H9 (cell line): ENCODE measurements at regions not wholly inside any gene's neighbourhood (a gene's known extent, or its start where the extent isn't known, plus 50 kb on each side); places are given as distances from the start of the nearest gene placed in this dataset.

Experiments used
- DNase-seq: peaks from one replicate; pipeline ENCODE4 v3.0.0-alpha.2; 2017
- H2AFZ ChIP-seq: one replicate; pipeline ENCODE4 v1.6.1; 2013; ENCODE audit warnings: mild to moderate bottlenecking, low read length, control low read depth, moderate library complexity
- H2AK5ac ChIP-seq: 2 replicates; pipeline ENCODE4 v1.6.1; 2013; ENCODE audit warnings: low read length, control low read depth, mixed read lengths; ENCODE audit not compliant: insufficient read length
- H2BK120ac ChIP-seq: one replicate; pipeline ENCODE4 v1.6.1; 2013; ENCODE audit warnings: low read depth, mild to moderate bottlenecking, low read length, control low read depth, inconsistent platforms; ENCODE audit not compliant: poor library complexity, severe bottlenecking
- H2BK12ac ChIP-seq: 2 replicates; pipeline ENCODE4 v1.6.1; 2013; ENCODE audit warnings: low read length, control low read depth, mixed read lengths, low read depth; ENCODE audit not compliant: insufficient read length
- H2BK15ac ChIP-seq: 2 replicates; pipeline ENCODE4 v1.6.1; 2013; ENCODE audit warnings: low read depth, low read length, control low read depth
- H2BK20ac ChIP-seq: one replicate; pipeline ENCODE4 v1.6.1; 2013; ENCODE audit warnings: low read depth, mild to moderate bottlenecking, low read length, control low read depth, inconsistent platforms; ENCODE audit not compliant: poor library complexity, severe bottlenecking
- H2BK5ac ChIP-seq: 2 replicates; pipeline ENCODE4 v1.6.1; 2013; ENCODE audit warnings: low read length, control low read depth, mixed read lengths; ENCODE audit not compliant: insufficient read length
- H3K14ac ChIP-seq: 2 replicates; pipeline ENCODE4 v1.6.1; 2013; ENCODE audit warnings: low read length, control low read depth; ENCODE audit not compliant: insufficient read depth
- H3K18ac ChIP-seq: 2 replicates; pipeline ENCODE4 v1.6.1; 2013; ENCODE audit warnings: low read depth, mild to moderate bottlenecking, mixed read lengths, low read length, control low read depth; ENCODE audit not compliant: insufficient read length
- H3K23ac ChIP-seq: 2 replicates; pipeline ENCODE4 v1.6.1; 2013; ENCODE audit warnings: low read length, control low read depth, mixed read lengths, low read depth; ENCODE audit not compliant: insufficient read length
- H3K23me2 ChIP-seq: 2 replicates; pipeline ENCODE4 v1.6.1; 2013; ENCODE audit warnings: low read depth, mild to moderate bottlenecking, mixed read lengths, low read length, control low read depth; ENCODE audit not compliant: insufficient read length, poor library complexity, severe bottlenecking
- H3K27ac ChIP-seq: 2 replicates; pipeline ENCODE4 v1.5.1; 2013; ENCODE audit warnings: low read length, control low read depth, mixed read lengths, low read depth; ENCODE audit not compliant: insufficient read length
- H3K27me3 ChIP-seq: 2 replicates; pipeline ENCODE4 v1.6.1; 2013; ENCODE audit warnings: low read length, control low read depth, inconsistent platforms; ENCODE audit not compliant: insufficient read depth
- H3K4ac ChIP-seq: 2 replicates; pipeline ENCODE4 v1.6.1; 2013; ENCODE audit warnings: low read depth, mild to moderate bottlenecking, control low read depth, inconsistent platforms, low read length, moderate library complexity
- H3K4me1 ChIP-seq: 2 replicates; pipeline ENCODE4 v1.6.1; 2013; ENCODE audit warnings: low read length, control low read depth, inconsistent platforms; ENCODE audit not compliant: insufficient read depth
- H3K4me2 ChIP-seq: 2 replicates; pipeline ENCODE4 v1.6.1; 2013; ENCODE audit warnings: low read length, control low read depth, mixed read lengths; ENCODE audit not compliant: insufficient read length, insufficient read depth
- H3K56ac ChIP-seq: 2 replicates; pipeline ENCODE4 v1.6.1; 2013; ENCODE audit warnings: low read depth, mild to moderate bottlenecking, mixed read lengths, low read length, control low read depth; ENCODE audit not compliant: insufficient read length
- H3K79me1 ChIP-seq: 2 replicates; pipeline ENCODE4 v1.6.1; 2013; ENCODE audit warnings: low read depth, mild to moderate bottlenecking, moderate library complexity, low read length, control low read depth, inconsistent platforms; ENCODE audit not compliant: insufficient read depth, poor library complexity, severe bottlenecking
- H3K79me2 ChIP-seq: 2 replicates; pipeline ENCODE4 v1.6.1; 2013; ENCODE audit warnings: low read length, control low read depth, inconsistent platforms; ENCODE audit not compliant: insufficient read depth
- H3K9ac ChIP-seq: 2 replicates; pipeline ENCODE4 v1.6.1; 2013; ENCODE audit warnings: low read length, control low read depth, mixed read lengths; ENCODE audit not compliant: insufficient read length; ENCODE audit errors: extremely low read depth
- H3K9me3 ChIP-seq: one replicate; pipeline ENCODE4 v1.6.1; 2013; ENCODE audit warnings: low read depth, low read length, inconsistent platforms; ENCODE audit not compliant: control insufficient read depth
- H3T11ph ChIP-seq: one replicate; pipeline ENCODE4 v1.6.1; 2013; ENCODE audit warnings: mild to moderate bottlenecking, low read length, control low read depth, inconsistent platforms
- H4K20me1 ChIP-seq: one replicate; pipeline ENCODE4 v1.6.1; 2013; ENCODE audit not compliant: control insufficient read depth, insufficient read length, insufficient read depth
- H4K5ac ChIP-seq: 2 replicates; pipeline ENCODE4 v1.6.1; 2013; ENCODE audit warnings: low read depth, mild to moderate bottlenecking, mixed read lengths, low read length, control low read depth; ENCODE audit not compliant: insufficient read length
- H4K8ac ChIP-seq: replicated peaks from 2 replicates; pipeline ENCODE4 v1.6.1; 2013; ENCODE audit warnings: low read length, control low read depth, mixed read lengths, low read depth; ENCODE audit not compliant: insufficient read length
- H4K91ac ChIP-seq: 2 replicates; pipeline ENCODE4 v1.6.1; 2013; ENCODE audit warnings: low read depth, mild to moderate bottlenecking, moderate library complexity, mixed read lengths, low read length, control low read depth; ENCODE audit not compliant: insufficient read length
- H3K27ac Mint-ChIP-seq, 3 experiments: 2 replicates in 2 of 3; 3 replicates in 1 of 3; pipeline ENCODE4 v1.8.0; 2020 to 2021; ENCODE audit warnings: mixed read lengths in 3 of 3, mild to moderate bottlenecking in 1 of 3, moderate library complexity in 1 of 3
- H3K27me3 Mint-ChIP-seq: 2 replicates; pipeline ENCODE4 v1.8.0; 2021; ENCODE audit warnings: low read depth, mild to moderate bottlenecking, moderate library complexity, mixed read lengths
- H3K36me3 Mint-ChIP-seq, 3 experiments: 2 replicates in 2 of 3; 3 replicates in 1 of 3; pipeline ENCODE4 v1.8.0; 2020 to 2021; ENCODE audit warnings: low read depth in 3 of 3, mixed read lengths in 3 of 3; ENCODE audit not compliant: insufficient read depth in 1 of 3
- H3K4me1 Mint-ChIP-seq, 2 experiments: 2 replicates each; pipeline ENCODE4 v1.8.0; 2020; ENCODE audit warnings: mixed read lengths in 2 of 2
- H3K4me3 Mint-ChIP-seq, 2 experiments: 2 replicates in 1 of 2; 3 replicates in 1 of 2; pipeline ENCODE4 v1.8.0; 2020 to 2021; ENCODE audit warnings: mild to moderate bottlenecking in 2 of 2, mixed read lengths in 2 of 2, moderate library complexity in 1 of 2
- H3K9me3 Mint-ChIP-seq, 2 experiments: 2 replicates in 1 of 2; 3 replicates in 1 of 2; pipeline ENCODE4 v1.8.0; 2020; ENCODE audit warnings: mild to moderate bottlenecking in 2 of 2, mixed read lengths in 2 of 2, moderate library complexity in 1 of 2
- CTCF ChIP-seq: fragments of 200-600 bp; sonication (generic); conservative IDR thresholded peaks from 3 replicates; pipeline ENCODE4 v1.8.0; 2021; ENCODE audit warnings: antibody characterized with exemption, mild to moderate bottlenecking
- WGBS: extraction: QIAGEN DNeasy Blood & Tissue Kit; methylation state at CpG from one replicate; pipeline ENCODE4 v1.1.7; 2013; ENCODE audit warnings: missing lambda C conversion rate, low lambda C conversion rate, mixed read lengths; ENCODE audit not compliant: insufficient read length; ENCODE audit errors: extremely low coverage; 5-methylcytosine and 5-hydroxymethylcytosine counted together

- Histone ChIP-seq H3K4me1 (peaks cover 2% of the 10 kb centered on the region; the same call in 1 of the 2 replicates), H4K5ac (no peak overlapping the region), H3K18ac (no peak overlapping the region), H2BK20ac (no peak overlapping the region), H2BK12ac (no peak overlapping the region), H3K79me2 (no peaks in the 10 kb centered on the region), H3K4me2 (no peak overlapping the region), H4K91ac (no peak overlapping the region), H2BK15ac (no peak overlapping the region), H2BK5ac (no peak overlapping the region), H3K9me3 (no peaks in the 10 kb centered on the region), H2AFZ (no peak overlapping the region), H3K79me1 (no peaks in the 10 kb centered on the region), H3T11ph (no peak overlapping the region), H3K23me2 (no peaks in the 10 kb centered on the region), H2AK5ac (no peak overlapping the region), H4K20me1 (no peaks in the 10 kb centered on the region), H4K8ac (no peak overlapping the region), H3K4ac (no peak overlapping the region), H3K56ac (no peak overlapping the region), H3K23ac (no peak overlapping the region), H3K27me3 (no peaks in the 10 kb centered on the region), H2BK120ac (no peak overlapping the region), H3K14ac (no peak overlapping the region), H3K9ac (no peak overlapping the region), H3K27ac (no peak overlapping the region)
- no peak overlapping the region for H3K4me3 Mint-ChIP-seq
- no peaks in the 10 kb centered on the region for H3K36me3 Mint-ChIP-seq
- no peaks in the 10 kb centered on the region; a peak in 1 of 5 replicates for H3K9me3 Mint-ChIP-seq
- no peak for DNase-seq
- peaks cover 16% of the 10 kb centered on the region in 2 experiments for H3K4me1 Mint-ChIP-seq
- TF ChIP-seq CTCF = no peak
- no CpG with 5 or more reads among the region's 2 CpGs for WGBS
- H3K27ac Mint-ChIP-seq = peak overlapping the region in 1 of 3 experiments; percentile 41; a peak in 1 of 7 replicates
- H3K27me3 Mint-ChIP-seq = no peaks in the 10 kb centered on the region
Observed at GRCh38 chr13:73189362-73189761, 130.6 kb downstream of the KLF5 start.
